A673 (cell line): ENCODE measurements at regions not wholly inside any gene's neighbourhood (a gene's known extent, or its start where the extent isn't known, plus 50 kb on each side); places are given as distances from the start of the nearest gene placed in this dataset.

Experiments used
- BruUV-seq: library from RNA; stranded (reverse); fragments of 400-500 nt; replicated peaks from 2 replicates; lab custom pipeline; 2021; lab: Mats Ljungman, UMichigan
- CTCF ChIA-PET: fragments of 300-600 bp; sonication (Branson Sonifier 250); formaldehyde crosslinking; loops from one replicate; lab custom pipeline; 2022; ENCODE audit warnings: antibody characterized with exemption; lab: Charles Lee
- POLR2A ChIA-PET: fragments of 300-600 bp; sonication (Branson Sonifier 250); formaldehyde crosslinking; loops from one replicate; lab custom pipeline; 2022; ENCODE audit warnings: antibody characterized with exemption; ENCODE audit not compliant: low non-redundant PET; lab: Charles Lee
- DNase-seq: peaks from one replicate; pipeline ENCODE4 v3.0.0-alpha.2; 2015; ENCODE audit warnings: low spot score
- H3K27ac ChIP-seq: fragments of 200-600 bp; sonication (generic); 2 replicates; pipeline ENCODE4 v1.5.1; 2016; ENCODE audit warnings: mixed run types, low read depth, mild to moderate bottlenecking, mixed read lengths, antibody characterized with exemption, low read length; ENCODE audit not compliant: poor library complexity, severe bottlenecking
- H3K27me3 ChIP-seq: fragments of 200-600 bp; sonication (generic); replicated peaks from 2 replicates; pipeline ENCODE4 v1.6.1; 2017; ENCODE audit warnings: mixed run types, low read depth, mild to moderate bottlenecking, mixed read lengths, antibody characterized with exemption, low read length; ENCODE audit not compliant: insufficient read depth, poor library complexity
- H3K36me3 ChIP-seq: fragments of 200-600 bp; sonication (generic); 2 replicates; pipeline ENCODE4 v1.6.1; 2016; ENCODE audit warnings: mixed run types, mild to moderate bottlenecking, mixed read lengths, antibody characterized with exemption, low read length; ENCODE audit not compliant: insufficient read depth, poor library complexity, severe bottlenecking
- H3K4me1 ChIP-seq: fragments of 200-600 bp; sonication (generic); 2 replicates; pipeline ENCODE4 v1.6.1; 2017; ENCODE audit warnings: mixed run types, mild to moderate bottlenecking, mixed read lengths, antibody characterized with exemption, low read length; ENCODE audit not compliant: insufficient read depth, poor library complexity, severe bottlenecking
- H3K4me3 ChIP-seq: fragments of 200-600 bp; sonication (generic); 2 replicates; pipeline ENCODE4 v1.5.1; 2016; ENCODE audit warnings: low read depth, mixed run types, mild to moderate bottlenecking, mixed read lengths, low read length; ENCODE audit not compliant: poor library complexity, severe bottlenecking
- H3K9me3 ChIP-seq: fragments of 200-600 bp; sonication (generic); 2 replicates; pipeline ENCODE4 v1.6.1; 2016; ENCODE audit warnings: mixed run types, low read depth, mild to moderate bottlenecking, mixed read lengths, antibody characterized with exemption, low read length; ENCODE audit not compliant: poor library complexity, severe bottlenecking
- EZH2 ChIP-seq: fragments of 200-600 bp; sonication (generic); IDR thresholded peaks from 2 replicates; pipeline ENCODE4 v1.6.1; 2017; ENCODE audit warnings: borderline replicate concordance, low read depth, mild to moderate bottlenecking, mixed read lengths, antibody characterized with exemption, low read length; ENCODE audit not compliant: poor library complexity, severe bottlenecking
- intact Hi-C: fragments of 100-400 bp; cut with micrococcal nuclease; formaldehyde crosslinking; loops from one replicate; pipeline ENCODE4 v1.10.0; 2022; ENCODE audit not compliant: unreplicated experiment
- TF ChIP-seq, protein P1 (sequence below): fragments of 300-800, 200-600 bp; sonication (generic); conservative IDR thresholded peaks from 2 replicates; pipeline ENCODE4 v1.5.1; 2017; ENCODE audit warnings: low read depth, mild to moderate bottlenecking, antibody characterized with exemption, low read length, moderate library complexity, mixed read lengths

DNA sequence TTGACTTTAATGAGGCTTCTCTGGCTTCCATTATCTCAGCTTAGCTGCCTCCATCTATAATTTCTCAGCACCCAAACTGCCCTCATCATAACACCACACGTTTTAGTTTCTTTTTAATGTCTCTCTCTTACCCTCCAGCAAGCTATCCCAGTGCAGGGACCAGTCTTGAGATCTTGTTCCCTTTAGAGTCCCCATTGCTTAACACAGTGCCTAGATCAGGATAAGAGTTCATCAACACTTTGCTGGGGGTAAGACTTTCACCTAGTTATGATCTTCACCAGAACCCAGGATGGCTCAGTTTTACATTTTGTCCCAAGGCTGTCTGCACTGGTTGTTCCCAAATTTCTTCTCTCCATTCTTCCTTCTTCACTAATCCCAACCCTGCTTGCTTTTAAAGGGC lies 126.1 kb downstream of the OR2B2 start:
- H3K36me3 ChIP-seq, result no peaks in the 10 kb centered on the region
- ChIA-PET CTCF (interaction anchor here (1.7 kb wide), 1 partner anchor 14 kb away, joined by 3 read pairs; no protein-coding TSS in a partner anchor), POLR2A (no interaction called here)
- no peaks in the 10 kb centered on the region for H3K9me3 ChIP-seq
- no peak overlapping the region for H3K27ac ChIP-seq
- no peak overlapping the region for H3K4me3 ChIP-seq
- H3K4me1 ChIP-seq, result no peaks in the 10 kb centered on the region
- intact Hi-C loops, result no loop called here
- no peak for TF ChIP-seq EZH2
- TF ChIP-seq, protein P1, sequence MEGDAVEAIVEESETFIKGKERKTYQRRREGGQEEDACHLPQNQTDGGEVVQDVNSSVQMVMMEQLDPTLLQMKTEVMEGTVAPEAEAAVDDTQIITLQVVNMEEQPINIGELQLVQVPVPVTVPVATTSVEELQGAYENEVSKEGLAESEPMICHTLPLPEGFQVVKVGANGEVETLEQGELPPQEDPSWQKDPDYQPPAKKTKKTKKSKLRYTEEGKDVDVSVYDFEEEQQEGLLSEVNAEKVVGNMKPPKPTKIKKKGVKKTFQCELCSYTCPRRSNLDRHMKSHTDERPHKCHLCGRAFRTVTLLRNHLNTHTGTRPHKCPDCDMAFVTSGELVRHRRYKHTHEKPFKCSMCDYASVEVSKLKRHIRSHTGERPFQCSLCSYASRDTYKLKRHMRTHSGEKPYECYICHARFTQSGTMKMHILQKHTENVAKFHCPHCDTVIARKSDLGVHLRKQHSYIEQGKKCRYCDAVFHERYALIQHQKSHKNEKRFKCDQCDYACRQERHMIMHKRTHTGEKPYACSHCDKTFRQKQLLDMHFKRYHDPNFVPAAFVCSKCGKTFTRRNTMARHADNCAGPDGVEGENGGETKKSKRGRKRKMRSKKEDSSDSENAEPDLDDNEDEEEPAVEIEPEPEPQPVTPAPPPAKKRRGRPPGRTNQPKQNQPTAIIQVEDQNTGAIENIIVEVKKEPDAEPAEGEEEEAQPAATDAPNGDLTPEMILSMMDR, result no peak
- DNase-seq, result no peak
- BruUV-seq, result no TSS peak
- no peaks in the 10 kb centered on the region for H3K27me3 ChIP-seq

DNA sequence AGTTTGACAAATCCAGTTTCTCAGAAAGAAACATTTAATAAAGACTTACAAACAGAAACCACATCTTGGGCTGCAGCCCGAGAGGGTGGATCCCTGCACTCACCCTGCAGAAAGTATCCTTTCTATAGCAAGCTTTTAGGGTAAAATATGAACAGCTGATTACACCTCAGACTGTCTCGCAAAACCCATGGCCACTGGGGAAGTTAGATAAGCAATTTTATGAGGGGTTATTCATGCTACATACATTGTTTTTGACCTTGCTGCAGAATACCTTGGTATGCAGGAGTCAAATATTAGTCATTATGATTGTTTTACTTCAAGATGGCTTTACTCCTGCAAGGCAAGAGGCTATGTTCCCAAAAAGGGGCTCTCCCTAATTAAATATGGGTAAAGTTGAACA lies 126.9 kb downstream of the OR2B2 start:
- intact Hi-C loops, result no loop called here
- TF ChIP-seq, protein P1, result no peak
- no peak for TF ChIP-seq EZH2

GRCh38 chr6:27782748-27783147 lies 129.4 kb downstream of the OR2B2 start:
- no peak overlapping the region for H3K4me3 ChIP-seq
- H3K9me3 ChIP-seq, result no peaks in the 10 kb centered on the region
- no peak for DNase-seq
- BruUV-seq, result no TSS peak
- no peaks in the 10 kb centered on the region for H3K36me3 ChIP-seq
- no peak overlapping the region for H3K27ac ChIP-seq
- ChIA-PET CTCF (no interaction called here), POLR2A (no interaction called here)
- H3K27me3 ChIP-seq, result no peaks in the 10 kb centered on the region
- no peaks in the 10 kb centered on the region for H3K4me1 ChIP-seq
- intact Hi-C loops, result no loop called here
- no peak for TF ChIP-seq EZH2
- TF ChIP-seq, protein P1, result no peak

More for the DNA sequence above, 126.9 kb downstream of the OR2B2 start:
- no peaks in the 10 kb centered on the region for H3K27me3 ChIP-seq
- no TSS peak for BruUV-seq
- no peaks in the 10 kb centered on the region for H3K9me3 ChIP-seq
- POLR2A ChIA-PET, result no interaction called here
- no peak overlapping the region for H3K27ac ChIP-seq
- H3K4me3 ChIP-seq, result no peak overlapping the region
- H3K4me1 ChIP-seq, result no peaks in the 10 kb centered on the region
- H3K36me3 ChIP-seq, result no peaks in the 10 kb centered on the region
- CTCF ChIA-PET, result interaction anchor here (1.7 kb wide), 1 partner anchor 13 kb away, joined by 3 read pairs; no protein-coding TSS in a partner anchor
- no peak for DNase-seq
